Hematopoietic multipotent progenitor cell treated with erythropoietin and hydrocortisone succinate and interleukin-3 and kit ligand, for 4 days (in vitro differentiated cells): ENCODE measurements at regions not wholly inside any gene's neighbourhood (a gene's known extent, or its start where the extent isn't known, plus 50 kb on each side); places are given as distances from the start of the nearest gene placed in this dataset.

Experiments
- DNase-seq: peaks from one replicate; pipeline ENCODE4 v3.0.0-alpha.2; 2015

DNA sequence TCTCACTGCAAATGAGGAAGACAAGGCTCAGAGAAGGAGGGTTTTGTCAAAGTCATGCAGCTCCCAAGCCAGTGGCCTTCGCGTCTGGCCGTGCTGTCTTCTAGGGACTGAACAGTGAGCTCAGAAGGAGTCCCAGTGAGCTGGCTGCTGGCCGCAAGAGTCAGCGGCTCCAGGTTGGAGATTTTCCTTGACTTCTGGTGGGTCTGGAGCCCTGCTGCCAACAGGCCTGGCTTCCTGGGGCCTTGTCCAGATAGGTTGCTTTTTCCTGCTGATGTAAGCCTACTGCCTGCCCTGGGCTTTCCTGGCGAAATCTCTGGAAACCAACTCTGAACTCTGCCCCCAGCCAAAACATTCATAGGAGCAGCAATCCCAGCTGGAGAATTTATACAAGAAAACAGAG lies 272.7 kb upstream of the CADM1 start:
- DNase-seq = no peak

DNA sequence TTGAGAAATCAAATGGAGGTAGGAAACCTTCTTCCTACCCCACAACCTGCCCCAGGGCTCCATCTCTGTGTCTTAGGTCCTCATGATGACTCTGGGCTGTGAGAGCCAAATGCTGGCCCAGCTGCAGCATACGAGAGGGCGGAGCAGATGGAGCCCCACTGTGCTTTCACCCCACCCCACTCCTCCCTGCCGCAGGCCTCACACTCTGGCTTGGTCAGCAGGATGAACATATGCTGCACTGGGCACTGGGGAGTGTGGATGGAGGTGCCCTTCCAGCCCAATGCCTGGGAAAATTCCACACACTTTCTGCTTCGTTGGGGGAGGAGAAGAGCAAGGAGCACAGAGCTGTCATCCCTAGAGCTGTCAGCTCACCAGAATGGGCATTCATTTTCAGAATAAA lies 271.6 kb upstream of the CADM1 start:
- no peak for DNase-seq

DNA sequence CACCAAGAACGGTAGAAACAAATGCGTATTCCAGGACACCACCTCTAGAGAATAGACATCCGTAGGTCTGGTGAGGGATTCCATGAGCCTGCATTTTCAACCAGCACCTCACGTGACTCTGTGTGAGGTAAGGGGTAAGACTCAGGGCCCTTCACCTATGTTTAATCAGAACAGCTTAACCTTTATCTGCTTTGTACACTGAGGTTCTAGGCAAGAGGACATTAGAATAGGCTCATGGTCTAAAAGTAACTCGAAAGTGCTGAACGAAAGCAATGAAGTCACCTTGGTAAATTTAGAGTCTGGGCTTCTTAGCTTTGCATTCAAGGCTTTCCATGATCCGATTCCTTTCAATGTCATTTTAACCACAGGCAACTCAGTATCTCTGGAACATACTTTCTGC lies 270.5 kb upstream of the CADM1 start:
- DNase-seq = no peak

DNA sequence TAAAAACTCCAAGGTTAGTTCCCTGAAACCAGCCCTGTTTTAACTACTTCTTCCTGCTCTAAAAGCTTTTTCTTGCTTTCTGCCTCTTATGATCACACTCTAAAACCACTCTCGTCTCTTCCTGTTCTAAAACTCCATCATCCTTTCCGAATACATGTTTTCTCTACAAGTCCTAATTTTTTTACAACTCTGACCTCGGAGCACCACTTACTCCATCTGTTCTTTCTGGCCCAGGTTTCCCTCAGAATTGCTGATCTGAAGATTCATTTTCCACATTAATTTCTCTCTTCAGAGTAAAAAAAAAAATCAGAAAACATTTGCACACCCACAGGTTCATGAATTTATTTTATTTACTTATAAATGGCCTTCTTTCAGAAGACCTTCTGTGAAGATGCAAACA lies 265.7 kb upstream of the CADM1 start:
- DNase-seq = no peak

DNA sequence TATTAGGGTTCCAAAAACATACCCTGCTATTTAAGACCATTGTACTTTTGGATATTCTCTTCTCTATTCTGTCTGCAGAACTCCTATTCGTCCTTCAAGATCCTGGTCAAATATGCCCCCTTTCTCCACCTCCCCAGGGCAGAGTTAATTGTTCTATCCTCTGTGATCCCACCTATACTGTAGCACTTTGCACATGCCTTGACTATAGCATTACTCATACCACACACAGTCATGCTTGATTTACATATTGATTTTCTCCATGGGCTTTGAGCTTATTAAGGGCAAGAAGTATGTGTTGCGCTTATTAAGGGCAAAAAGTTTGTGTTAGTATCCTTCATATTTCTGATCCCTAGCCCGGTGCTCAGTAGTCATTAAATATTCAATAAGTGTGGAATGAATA lies 263.7 kb upstream of the CADM1 start:
- DNase-seq = no peak

DNA sequence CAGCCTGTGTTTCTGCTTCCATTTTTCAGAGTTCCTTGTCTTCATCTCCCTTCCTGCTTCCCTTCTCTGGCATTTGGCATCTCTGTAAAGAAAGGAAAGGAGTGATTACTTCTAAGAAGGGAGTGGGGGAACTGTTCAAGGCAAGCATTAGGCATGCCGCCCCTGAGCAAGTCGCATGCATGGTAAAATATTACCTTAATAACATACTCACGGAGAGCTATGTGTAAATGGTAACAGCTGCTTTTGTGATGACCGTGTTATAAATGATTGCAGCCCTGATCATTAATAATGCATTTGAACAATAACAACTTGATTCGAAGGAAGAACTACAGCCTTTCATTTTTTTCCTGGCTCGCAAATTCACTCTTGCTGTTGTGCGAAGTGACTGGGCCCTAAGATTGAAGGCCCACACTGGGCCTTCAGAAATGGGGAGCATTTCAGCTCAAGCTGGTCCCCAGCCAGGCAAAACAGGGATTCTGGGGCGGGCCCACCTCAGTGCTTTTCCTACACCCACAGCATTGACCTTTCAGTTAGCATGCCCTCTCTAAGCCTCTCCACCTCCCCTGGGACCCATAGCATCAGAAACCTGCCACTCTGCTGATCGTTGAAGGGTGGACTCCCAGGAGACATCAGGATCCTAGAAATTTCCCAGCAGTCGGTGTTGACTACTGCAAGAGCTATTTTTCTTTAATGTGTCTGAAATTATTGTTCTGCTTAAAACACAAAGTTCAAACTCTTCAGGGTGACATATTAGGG lies 263.0 kb upstream of the CADM1 start:
- no peak for DNase-seq

DNA sequence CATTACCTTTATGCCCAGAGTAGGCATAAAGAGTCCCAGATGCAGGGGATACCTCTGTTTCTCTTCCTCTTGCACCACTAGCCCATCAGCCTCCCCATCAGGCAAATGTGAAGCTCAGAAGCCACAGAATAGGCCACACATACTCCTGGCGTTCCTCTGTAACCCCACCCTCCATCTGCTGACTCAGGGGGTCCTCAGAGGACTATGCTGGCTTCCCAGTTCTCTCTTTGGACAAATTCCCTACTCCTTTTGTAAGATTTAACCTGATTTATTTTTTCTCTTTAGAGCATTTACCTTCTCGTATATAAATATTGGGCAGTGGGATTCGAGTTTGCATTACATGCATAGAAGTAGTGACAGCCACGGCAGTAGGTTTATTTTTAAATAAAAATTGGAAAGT lies 262.3 kb upstream of the CADM1 start:
- no peak for DNase-seq

DNA sequence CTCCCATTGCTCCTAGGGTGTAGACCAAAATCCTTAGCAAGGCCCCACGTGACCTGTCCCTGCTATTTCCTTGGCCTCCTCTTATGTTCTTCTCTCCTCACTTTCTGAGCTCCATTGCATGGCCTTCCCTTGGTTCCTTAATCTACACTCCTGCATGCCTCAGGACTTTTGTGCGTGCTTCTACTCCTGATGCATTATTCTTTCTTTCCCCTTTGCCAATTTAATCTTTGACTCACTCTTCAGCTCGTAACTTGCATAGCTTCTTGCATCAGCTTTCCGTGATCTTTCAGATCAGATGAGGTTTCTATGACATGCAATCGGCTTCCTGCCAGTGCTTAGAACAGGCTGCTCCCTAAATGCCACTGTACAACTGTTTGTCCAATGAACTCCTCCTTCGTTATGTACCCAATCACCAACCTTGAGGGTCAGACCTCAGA lies 261.6 kb upstream of the CADM1 start:
- peak; percentile 37 for DNase-seq

DNA sequence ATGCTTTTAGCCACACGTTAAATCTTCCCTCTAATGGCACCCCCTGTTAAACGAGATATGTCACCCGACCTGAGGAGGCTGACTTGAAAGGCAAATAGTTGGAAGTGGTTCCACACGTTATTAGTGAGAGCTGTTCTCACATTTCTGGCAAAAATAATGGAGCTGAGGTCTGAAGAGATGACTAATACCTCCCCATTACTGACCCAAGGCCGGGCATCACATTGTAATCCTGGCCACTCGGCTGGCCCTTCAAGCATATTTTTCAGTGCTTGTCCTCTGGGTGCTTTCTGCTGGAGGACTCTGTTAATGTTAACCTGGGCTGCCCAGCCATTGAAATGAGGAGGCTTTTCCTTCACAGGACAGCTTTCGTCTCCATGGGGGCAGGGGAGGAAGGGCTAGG lies 260.0 kb upstream of the CADM1 start:
- DNase-seq = no peak

DNA sequence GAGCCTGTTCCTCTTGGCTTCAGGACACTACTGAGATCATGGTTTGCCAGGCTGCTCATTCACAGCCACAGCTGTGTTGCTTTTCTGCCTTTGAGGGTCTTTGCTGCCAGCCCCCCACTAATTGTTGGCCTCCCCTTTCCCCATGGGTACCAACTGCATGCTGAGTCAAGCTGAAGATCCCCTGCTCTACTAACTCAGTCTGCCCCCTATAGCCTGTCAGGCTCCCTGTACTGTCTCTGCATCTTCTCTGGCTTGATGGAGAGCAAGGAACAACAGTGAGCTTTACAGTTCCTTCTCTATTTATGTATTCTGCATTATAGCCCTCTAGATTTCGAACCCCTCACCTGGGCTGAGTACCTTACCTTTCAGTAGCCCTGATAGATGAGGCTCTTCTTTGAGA lies 257.6 kb upstream of the CADM1 start:
- no peak for DNase-seq

DNA sequence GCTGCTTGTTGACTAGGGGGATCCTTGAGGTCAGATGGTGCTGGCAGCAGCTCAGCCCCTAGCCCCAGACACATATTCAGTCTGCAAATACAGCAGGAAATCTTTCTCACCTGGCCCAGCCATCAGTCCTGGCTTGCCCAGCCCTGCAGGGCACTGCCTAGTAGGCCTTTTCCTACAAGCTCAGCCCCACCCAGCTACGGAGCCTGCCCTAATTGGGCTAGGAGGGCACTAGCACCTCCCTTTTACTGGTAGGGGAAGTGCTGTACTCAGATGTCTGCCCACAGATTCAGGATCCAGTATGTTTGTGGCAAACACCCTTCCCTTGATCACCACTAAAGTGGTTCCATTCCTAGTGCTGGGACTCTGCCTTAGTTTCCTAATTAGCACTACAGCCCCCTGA lies 257.1 kb upstream of the CADM1 start:
- peak; percentile 6 for DNase-seq

DNA sequence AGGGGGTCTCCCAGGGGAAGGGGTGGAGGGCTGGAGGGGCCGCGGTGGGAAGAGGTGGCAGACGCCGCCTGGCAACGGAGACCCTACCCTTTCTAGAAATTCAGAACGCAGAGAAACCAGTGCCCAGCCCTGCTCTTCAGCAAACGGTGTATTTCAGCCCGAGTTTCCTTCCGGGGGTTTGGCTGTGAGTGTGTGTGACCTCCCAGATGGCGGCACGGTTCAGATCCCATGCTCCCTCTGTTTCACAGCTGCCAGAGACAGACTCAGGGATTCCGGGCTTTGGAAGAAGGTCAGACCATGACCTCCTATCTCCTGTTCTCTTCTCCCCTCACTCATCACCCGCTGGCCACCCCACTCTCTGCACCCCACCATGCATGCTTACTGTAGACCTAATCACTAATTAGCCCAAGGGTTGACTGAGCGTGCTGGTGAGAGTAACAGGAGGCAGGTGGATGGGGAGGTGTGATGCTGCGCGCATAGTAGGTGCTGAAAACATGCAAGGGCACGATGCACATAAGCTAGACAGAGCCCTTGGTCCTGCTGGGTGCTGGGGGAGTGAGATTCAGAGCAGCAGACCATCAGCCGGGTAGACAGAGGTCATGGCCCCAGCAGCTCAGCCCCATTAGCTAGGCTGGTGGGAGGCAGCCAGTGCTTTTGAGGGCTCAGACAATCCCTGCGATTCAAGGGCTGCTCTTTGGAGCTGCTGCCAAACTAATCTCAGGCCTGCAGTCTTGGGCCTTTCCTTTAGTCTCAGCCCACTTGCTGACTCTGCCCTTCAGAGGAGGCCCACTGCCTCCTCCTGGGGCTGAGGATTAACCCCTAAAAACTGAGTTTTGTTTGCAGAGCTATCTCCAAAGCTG lies 256.5 kb upstream of the CADM1 start:
- peak; percentile 10 for DNase-seq

DNA sequence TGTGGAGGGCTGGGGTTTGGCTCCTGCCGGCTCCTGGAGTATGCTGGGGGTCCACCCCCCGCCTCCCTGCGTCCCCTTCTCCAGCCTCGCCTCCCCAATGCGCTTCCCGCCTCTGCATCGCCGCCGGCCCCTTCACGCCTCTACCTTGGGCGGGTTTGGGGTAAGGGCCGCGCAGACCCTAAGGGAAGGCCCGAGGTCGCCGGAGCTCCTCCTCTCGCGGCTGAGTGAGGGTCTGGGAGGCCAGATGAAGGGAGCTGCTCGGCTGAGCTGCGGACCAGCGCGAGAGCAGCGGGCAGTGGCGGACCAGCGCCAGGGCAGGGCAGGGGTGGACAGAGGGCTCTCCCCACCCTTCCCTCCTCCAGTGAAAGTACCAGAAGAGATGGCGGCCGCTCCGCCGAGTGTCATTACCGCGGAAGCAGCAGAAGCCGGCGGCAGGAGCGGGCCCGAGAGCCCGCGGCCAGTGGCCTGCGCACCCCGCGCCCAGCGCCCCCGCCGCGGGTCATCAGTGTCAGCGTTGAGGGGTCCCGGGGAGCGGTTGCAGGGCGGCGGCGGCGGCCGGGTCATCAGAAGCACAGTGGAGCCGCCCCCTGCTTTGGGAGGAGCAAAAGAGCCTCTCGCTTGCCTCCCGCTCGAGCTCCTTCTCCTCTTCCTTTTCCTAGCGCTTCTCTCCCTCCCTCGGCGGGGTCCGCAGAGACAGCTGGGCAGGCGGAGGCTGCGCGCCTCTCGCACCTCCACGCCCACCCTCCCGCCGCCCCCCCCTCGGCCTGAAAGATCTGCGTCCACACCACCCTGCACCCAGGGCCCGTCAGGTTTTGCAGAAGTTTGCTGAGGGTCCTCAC lies 255.6 kb upstream of the CADM1 start:
- DNase-seq = no peak

DNA sequence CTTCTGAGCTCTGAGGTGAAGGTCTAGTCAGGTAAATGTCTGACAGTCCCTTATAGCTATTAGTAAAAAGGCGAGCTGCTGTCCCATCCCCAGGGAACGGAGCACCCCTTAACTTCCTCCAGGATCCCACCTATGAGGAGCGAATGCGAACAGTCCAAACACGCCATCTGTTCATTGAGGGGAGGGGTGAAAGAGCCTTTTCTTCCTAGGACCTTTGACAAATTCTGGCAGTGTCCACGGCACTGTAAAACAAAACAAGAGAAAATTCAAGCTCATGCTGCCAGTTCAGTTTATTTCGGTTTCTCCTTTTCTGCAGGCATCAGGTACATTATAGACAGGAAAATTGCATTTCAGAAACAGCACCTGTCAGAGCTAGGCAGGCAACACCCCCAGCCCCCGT lies 253.8 kb upstream of the CADM1 start:
- DNase-seq = no peak

DNA sequence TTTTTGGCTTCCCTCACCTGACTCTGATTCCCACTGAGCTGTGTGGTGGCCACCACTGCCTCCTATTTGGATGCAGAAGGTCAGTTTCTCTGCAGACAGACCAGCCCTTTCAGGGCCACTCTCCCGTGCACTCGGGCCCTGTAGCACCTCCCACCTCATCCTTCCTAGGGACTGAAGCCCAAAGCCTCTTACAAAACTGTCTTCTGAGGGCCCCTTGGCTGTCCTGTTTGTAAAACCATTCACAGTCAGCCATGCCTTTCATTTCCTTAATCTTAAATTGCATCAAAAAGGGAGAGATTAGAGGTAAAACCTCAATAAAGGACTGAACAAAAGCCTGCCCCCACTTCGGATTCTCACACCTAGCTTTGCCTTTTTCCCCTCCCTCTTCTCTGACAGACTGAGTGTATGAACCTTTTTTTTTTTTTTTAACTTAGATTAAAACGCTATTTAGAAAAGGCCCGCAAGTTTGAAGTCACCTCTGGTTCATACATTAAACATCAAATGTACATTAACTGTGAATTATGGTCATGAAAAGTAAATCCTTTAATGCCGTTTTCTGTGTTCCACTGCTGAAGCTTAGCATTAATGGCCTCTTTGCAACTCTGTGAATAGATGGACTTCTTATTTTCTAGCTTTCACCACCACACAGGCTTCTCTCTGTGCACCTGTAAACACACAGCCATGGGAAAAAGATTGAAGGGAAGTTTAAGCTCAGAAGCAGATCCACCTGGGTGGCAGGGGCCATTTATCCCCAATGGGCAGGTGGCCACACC lies 247.2 kb upstream of the CADM1 start:
- DNase-seq = no peak

DNA sequence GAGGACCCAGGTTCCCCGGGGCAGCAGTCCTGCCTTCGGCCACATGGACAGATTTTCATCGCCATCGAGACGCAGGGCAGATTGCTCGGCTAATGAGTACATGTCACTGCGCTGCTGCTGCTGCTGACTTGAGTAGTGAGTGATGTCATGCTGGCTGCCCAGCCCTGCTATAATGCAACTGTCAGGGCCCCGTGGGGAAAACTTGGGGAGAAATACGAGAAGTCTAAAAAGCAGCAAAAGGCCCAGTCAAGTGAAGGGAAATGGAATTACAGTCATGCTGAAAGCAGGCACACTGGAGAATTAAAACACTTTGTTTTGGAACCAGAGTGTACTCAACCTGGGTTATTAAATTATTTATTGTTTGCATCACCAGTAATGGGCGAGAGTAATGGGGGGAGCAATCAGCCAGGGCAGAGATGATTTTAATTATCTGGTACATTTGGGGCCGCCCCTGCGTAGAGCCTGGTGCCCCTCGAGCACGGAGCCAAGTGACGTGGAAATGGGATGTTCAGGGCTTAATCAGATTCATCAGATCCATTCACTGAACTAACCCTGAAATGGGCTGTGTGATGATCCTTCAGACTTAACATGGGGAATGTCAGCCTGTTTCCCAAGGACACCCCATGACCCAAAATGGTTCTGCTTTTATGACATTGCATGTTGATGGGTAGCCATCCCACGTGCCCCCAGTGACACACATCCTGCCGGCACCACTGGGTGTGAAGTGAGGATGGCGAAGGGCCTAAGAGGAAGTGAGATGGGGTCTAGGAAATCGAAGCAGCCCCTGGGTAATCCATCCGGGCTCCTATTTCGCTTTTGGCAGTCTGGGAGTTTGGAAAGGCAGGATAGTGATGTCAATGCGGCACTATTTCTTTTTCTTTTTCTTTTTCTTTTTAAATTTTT lies 241.6 kb upstream of the CADM1 start:
- no peak for DNase-seq

DNA sequence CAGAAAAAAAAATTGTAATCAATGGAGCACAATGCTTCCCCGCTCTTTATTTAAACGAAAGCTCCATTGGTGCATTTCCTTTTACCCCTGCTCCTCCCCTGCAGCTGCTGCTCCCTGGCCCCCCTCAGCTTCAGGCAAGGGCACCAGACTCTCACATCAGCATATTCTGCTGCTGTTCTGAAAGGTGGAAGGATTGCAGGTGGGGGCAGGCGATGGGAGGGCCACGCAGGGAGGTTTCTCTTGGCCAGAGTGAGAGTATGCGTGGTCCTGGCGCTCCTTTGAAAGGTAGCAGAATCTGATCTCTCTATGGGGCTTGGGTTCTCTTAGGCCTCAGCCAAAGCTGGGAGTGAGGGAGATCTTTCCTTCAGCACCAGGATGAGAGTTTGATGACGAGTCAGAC lies 240.9 kb upstream of the CADM1 start:
- no peak for DNase-seq

DNA sequence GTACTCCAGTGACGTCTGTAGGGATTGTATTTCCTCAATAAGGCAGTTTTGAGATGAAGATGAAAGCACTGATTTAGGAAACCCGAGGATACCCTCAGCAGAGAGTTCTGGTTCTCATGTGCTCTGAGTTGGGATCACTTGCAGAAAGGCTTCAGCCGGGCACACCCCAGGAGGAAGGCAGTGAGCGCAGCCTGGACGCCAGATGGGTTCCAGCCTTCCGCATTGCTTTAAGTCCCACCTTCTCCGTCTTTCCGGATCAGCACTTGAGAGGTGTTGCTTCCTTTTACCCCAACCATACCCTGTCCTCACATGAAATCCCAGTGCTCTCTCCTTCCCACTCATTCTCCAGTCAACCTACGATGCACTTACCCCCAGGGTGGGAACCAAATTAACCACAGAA lies 239.5 kb upstream of the CADM1 start:
- DNase-seq = no peak

DNA sequence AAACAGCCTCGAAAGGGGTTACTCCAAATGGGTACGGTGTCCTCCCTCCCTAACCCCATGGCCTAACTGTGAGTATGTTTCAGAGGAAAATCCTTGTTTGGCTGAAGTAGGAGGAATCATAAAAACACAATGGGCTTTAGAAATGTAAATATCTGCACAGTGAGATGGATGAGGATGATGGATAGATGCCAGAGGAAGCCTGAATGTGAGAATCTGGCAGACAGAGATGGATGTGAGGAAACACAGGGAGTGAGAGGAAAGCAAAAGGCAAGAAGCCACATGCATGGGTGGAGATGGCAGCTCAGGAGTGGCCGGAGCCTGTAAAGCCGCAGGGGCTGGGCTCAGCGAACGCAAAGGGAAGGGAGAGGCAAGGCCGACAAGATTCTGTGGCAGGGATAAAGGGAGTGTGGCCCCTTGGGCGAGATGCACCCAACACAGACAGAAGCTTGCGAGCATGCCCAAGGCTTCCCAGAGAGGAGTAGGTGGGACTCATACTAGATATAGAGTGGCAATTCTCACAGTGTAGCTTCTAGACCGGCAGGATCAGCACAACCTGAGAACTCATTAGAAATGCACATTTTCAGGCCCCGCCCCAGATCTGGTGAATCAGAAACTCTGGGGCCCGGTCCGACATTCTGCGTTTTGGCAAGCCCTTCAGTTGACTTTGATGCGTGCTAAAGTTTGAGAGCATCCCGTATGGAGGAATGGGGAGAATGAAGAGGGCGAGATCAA lies 237.3 kb upstream of the CADM1 start:
- DNase-seq = no peak

DNA sequence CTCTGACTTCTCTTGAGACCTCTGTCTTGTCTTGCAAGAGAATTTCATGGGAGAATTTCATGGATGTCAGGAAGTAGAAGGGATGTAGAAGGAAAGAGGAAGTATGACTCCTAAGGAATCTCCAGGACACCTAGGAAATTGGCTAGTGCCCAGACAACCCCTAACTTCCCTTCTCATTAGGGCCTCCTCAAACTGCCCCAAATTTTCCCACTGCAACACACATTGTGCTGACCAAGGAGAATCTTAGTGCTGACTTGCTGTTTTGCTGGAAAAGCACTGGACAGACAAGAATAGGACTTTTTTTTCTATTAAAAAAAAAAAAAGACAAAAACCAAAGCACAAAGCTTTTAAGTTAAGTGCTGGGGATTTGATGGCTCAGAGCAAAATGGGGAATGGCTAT lies 236.1 kb upstream of the CADM1 start:
- DNase-seq = no peak

DNA sequence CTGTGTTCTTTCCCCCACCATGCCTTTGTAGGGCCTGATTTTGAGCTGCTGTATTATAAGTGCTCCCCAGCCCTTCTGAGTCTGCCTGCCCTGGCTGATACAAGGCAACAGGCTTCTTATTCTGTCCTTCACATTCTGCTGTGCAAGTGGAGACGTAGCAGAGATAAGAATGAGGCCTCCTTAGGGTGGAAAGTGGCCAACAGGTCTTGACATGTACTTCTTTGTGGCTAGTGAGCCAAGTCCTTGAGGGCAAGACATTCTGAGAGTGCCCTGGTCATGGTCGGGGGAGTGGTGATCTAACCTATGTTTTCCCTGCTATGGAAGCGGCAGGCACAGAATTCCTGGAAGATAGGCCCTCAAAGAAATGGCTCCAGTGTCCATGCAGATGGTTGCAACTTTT lies 235.7 kb upstream of the CADM1 start:
- DNase-seq = no peak
